Spleen (tissue), 7 donors: ENCODE measurements at regions not wholly inside any gene's neighbourhood (a gene's known extent, or its start where the extent isn't known, plus 50 kb on each side); places are given as distances from the start of the nearest gene placed in this dataset.

Source experiments
- POLR2AphosphoS5 ChIP-seq, 3 donors: sonication (generic); formaldehyde crosslinking; IDR thresholded peaks; one replicate each; pipeline ENCODE4 v1.5.1; 2017; ENCODE audit warnings: antibody characterized with exemption in 3 of 3
- TF ChIP-seq, protein P1 (sequence below), 11 experiments: fragments of 200-600 bp in 7 of 11; fragments of 450-650 bp in 4 of 11; sonication (generic) in 4 of 11; IDR thresholded peaks in 8 of 11; conservative IDR thresholded peaks in 3 of 11; 1 replicate in 7 of 11; 2 replicates in 4 of 11; pipeline versions ENCODE4 v1.4.0 to v1.8.0; 2016 to 2021; ENCODE audit warnings: antibody characterized with exemption in 11 of 11, inconsistent platforms in 4 of 11, mild to moderate bottlenecking in 1 of 11
- donor health status: DM: no; HTN: no; CAD: no; lungs with moderate emphysema.
- donor health status: DM: no; HTN: no; CAD: no.
- donor health status: DM: no; HTN: no; CAD: no.

DNA sequence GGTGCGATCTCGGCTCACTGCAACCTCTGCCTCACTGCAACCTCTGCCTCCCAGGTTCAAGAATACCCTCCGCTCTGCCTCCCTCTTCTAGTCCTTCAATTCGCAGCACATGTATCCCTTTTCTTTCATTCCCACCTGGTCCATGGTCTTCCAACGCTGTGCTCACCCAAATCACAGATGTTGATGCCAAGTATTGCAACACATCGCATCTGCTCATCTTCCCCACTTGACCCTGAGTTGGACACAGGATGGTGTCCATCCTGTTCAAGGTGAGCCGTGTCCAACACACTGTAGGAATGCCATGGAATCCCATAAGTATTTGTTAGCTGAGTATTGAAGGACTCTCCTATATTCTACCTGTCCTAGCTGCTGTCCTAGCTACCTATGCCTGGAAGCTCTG is 50.6 kb upstream of the ETV6 start:
- TF ChIP-seq, protein P1, sequence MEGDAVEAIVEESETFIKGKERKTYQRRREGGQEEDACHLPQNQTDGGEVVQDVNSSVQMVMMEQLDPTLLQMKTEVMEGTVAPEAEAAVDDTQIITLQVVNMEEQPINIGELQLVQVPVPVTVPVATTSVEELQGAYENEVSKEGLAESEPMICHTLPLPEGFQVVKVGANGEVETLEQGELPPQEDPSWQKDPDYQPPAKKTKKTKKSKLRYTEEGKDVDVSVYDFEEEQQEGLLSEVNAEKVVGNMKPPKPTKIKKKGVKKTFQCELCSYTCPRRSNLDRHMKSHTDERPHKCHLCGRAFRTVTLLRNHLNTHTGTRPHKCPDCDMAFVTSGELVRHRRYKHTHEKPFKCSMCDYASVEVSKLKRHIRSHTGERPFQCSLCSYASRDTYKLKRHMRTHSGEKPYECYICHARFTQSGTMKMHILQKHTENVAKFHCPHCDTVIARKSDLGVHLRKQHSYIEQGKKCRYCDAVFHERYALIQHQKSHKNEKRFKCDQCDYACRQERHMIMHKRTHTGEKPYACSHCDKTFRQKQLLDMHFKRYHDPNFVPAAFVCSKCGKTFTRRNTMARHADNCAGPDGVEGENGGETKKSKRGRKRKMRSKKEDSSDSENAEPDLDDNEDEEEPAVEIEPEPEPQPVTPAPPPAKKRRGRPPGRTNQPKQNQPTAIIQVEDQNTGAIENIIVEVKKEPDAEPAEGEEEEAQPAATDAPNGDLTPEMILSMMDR (IDR thresholded peaks at IDR 0.05 in 8 of 11, conservative IDR thresholded peaks at IDR 0.05 in 3 of 11) = no peak
- no peak for TF ChIP-seq POLR2AphosphoS5 (IDR thresholded peaks at IDR 0.05)
